ENCODE measurements at regions not wholly inside any gene's neighbourhood (a gene's known extent, or its start where the extent isn't known, plus 50 kb on each side); places are given as distances from the start of the nearest gene placed in this dataset.

- H3K27ac ChIP-seq = no peak overlapping the region
- H3K27me3 ChIP-seq = no peaks in the 10 kb centered on the region
- no peaks in the 10 kb centered on the region for H3K4me1 ChIP-seq (ENCODE audit: insufficient read depth)
- no peaks in the 10 kb centered on the region for H3K9me3 ChIP-seq
- WGBS, 3 donors = 12 to 40% (median 20%) methylated on average over 8 of the region's 8 CpGs
- no peaks in the 10 kb centered on the region for H3K36me3 ChIP-seq
- TF ChIP-seq, protein P1, sequence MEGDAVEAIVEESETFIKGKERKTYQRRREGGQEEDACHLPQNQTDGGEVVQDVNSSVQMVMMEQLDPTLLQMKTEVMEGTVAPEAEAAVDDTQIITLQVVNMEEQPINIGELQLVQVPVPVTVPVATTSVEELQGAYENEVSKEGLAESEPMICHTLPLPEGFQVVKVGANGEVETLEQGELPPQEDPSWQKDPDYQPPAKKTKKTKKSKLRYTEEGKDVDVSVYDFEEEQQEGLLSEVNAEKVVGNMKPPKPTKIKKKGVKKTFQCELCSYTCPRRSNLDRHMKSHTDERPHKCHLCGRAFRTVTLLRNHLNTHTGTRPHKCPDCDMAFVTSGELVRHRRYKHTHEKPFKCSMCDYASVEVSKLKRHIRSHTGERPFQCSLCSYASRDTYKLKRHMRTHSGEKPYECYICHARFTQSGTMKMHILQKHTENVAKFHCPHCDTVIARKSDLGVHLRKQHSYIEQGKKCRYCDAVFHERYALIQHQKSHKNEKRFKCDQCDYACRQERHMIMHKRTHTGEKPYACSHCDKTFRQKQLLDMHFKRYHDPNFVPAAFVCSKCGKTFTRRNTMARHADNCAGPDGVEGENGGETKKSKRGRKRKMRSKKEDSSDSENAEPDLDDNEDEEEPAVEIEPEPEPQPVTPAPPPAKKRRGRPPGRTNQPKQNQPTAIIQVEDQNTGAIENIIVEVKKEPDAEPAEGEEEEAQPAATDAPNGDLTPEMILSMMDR (IDR thresholded peaks at IDR 0.05) = no peak
- TF ChIP-seq POLR2A (IDR thresholded peaks at IDR 0.05) (no peak), EP300 (IDR thresholded peaks at IDR 0.05) (no peak)
- intact Hi-C loops (cut with DNase I) = no loop called here
- H3K4me3 ChIP-seq = no peak overlapping the region
- DNase-seq = no peak
Measured at GRCh38 chr5:3827624-3828023, 232.0 kb downstream of the IRX1 start.

DNA sequence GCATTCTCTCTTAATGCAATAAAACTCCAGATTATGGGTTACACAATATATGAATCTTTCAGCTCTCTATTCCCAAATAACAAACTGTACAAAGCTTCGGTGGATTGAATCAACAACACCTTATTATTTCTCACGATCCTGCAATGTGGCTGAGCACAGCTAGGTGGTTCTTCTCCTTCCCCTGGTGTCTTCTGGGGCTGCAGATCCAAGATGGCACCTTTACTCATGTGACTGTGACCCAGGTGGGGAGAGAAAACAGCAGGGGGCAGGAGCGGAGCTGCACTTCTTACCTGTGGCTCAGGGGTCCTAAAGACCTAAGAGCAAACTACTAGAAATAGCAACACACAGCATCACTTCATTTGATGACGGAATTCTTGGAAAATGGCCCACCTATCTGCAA is 233.1 kb downstream of the IRX1 start:
- no peak overlapping the region for H3K4me3 ChIP-seq
- TF ChIP-seq EP300 (IDR thresholded peaks at IDR 0.05) (no peak), POLR2A (IDR thresholded peaks at IDR 0.05) (no peak)
- TF ChIP-seq, protein P1 (IDR thresholded peaks at IDR 0.05) = no peak
- WGBS, 3 donors = 73 to 84% (median 74%) methylated on average over 4 of the region's 4 CpGs
- H3K27ac ChIP-seq = no peak overlapping the region
- intact Hi-C loops (cut with DNase I) = no loop called here
- H3K9me3 ChIP-seq = no peaks in the 10 kb centered on the region
- DNase-seq = no peak
- H3K27me3 ChIP-seq = no peaks in the 10 kb centered on the region
- no peaks in the 10 kb centered on the region for H3K4me1 ChIP-seq (ENCODE audit: insufficient read depth)
- no peaks in the 10 kb centered on the region for H3K36me3 ChIP-seq

- WGBS, 3 donors = 22 to 31% (median 22%) methylated on average over 3 of the region's 3 CpGs
- DNase-seq = no peak
- intact Hi-C loops (cut with DNase I) = no loop called here
Measured at GRCh38 chr5:3833566-3833965, 237.9 kb downstream of the IRX1 start.

GRCh38 chr5:3835811-3836210 is 240.2 kb downstream of the IRX1 start:
- 27 to 49% (median 34%) methylated on average over 8 of the region's 8 CpGs for WGBS, 3 donors
- intact Hi-C loops (cut with DNase I) = no loop called here
- Histone ChIP-seq H3K27me3 (no peaks in the 10 kb centered on the region), H3K4me1 (ENCODE audit: insufficient read depth) (no peaks in the 10 kb centered on the region), H3K36me3 (no peaks in the 10 kb centered on the region), H3K4me3 (no peak overlapping the region), H3K9me3 (no peaks in the 10 kb centered on the region), H3K27ac (no peak overlapping the region)
- TF ChIP-seq, protein P1 (IDR thresholded peaks at IDR 0.05) = no peak
- TF ChIP-seq EP300 (IDR thresholded peaks at IDR 0.05) = no peak
- TF ChIP-seq POLR2A (IDR thresholded peaks at IDR 0.05) = no peak
- DNase-seq = no peak

More at GRCh38 chr5:3833566-3833965, 237.9 kb downstream of the IRX1 start:
- Histone ChIP-seq H3K36me3 (no peaks in the 10 kb centered on the region), H3K9me3 (no peaks in the 10 kb centered on the region), H3K27ac (no peak overlapping the region), H3K4me3 (no peak overlapping the region), H3K27me3 (no peaks in the 10 kb centered on the region), H3K4me1 (ENCODE audit: insufficient read depth) (no peaks in the 10 kb centered on the region)
- TF ChIP-seq EP300 (IDR thresholded peaks at IDR 0.05) = no peak
- no peak for TF ChIP-seq POLR2A (IDR thresholded peaks at IDR 0.05)
- TF ChIP-seq, protein P1 (IDR thresholded peaks at IDR 0.05) = no peak

DNA sequence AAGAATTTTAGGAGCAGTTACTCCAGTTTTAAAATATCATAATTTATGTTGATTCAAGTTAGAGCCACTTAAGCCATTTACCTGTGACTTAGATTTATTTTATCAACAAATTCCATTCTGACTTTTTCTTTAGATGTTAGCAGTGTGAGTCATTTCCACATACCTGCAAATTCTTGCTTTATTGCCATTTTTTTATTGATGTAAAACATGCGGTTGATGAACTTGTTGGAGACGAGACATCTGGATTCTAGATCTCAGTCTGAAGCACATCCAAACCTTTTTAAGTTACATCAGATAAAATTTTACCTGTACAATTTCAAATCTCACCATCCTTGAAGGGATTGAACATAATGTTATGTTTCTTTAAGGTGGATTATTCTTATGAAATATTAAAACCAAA is 240.9 kb downstream of the IRX1 start:
- no peak for DNase-seq
- no peak overlapping the region for H3K27ac ChIP-seq
- H3K9me3 ChIP-seq = no peaks in the 10 kb centered on the region
- intact Hi-C loops (cut with DNase I) = no loop called here
- 42 to 50% (median 48%) methylated on average over 2 of the region's 2 CpGs for WGBS, 3 donors
- H3K4me1 ChIP-seq (ENCODE audit: insufficient read depth) = no peaks in the 10 kb centered on the region
- H3K27me3 ChIP-seq = no peaks in the 10 kb centered on the region
- no peak overlapping the region for H3K4me3 ChIP-seq
- no peaks in the 10 kb centered on the region for H3K36me3 ChIP-seq
- TF ChIP-seq POLR2A (IDR thresholded peaks at IDR 0.05) = no peak
- TF ChIP-seq EP300 (IDR thresholded peaks at IDR 0.05) = no peak
- TF ChIP-seq, protein P1 (IDR thresholded peaks at IDR 0.05) = no peak

All from ovary (tissue), 7 donors.